CD14-positive monocyte (primary cell): ENCODE measurements at regions not wholly inside any gene's neighbourhood (a gene's known extent, or its start where the extent isn't known, plus 50 kb on each side); places are given as distances from the start of the nearest gene placed in this dataset.

Experiments used
- DNase-seq, 3 donors: peaks; one replicate each; pipeline ENCODE4 v3.0.0-alpha.2; 2011 to 2022
- H2AFZ ChIP-seq: 2 replicates; pipeline ENCODE4 v1.6.0; 2012; ENCODE audit warnings: mild to moderate bottlenecking, low read depth, low read length, inconsistent platforms; ENCODE audit not compliant: insufficient read depth, poor library complexity, severe bottlenecking
- H3K27ac ChIP-seq, 2 donors: 1 replicate in 1 of 2; 2 replicates in 1 of 2; pipeline ENCODE4 v1.5.1; 2012 to 2013; ENCODE audit warnings: low read length in 2 of 2, control low read depth in 1 of 2, inconsistent platforms in 1 of 2, low read depth in 1 of 2, mild to moderate bottlenecking in 1 of 2
- H3K27me3 ChIP-seq, 2 donors: one replicate each; pipeline versions ENCODE4 v1.6.0 to v1.6.1; 2011 to 2013; ENCODE audit warnings: low read length in 2 of 2; ENCODE audit not compliant: control insufficient read depth in 2 of 2, insufficient read depth in 2 of 2
- H3K36me3 ChIP-seq, 2 donors: replicated peaks in 1 of 2; 1 replicate in 1 of 2; 2 replicates in 1 of 2; pipeline versions ENCODE4 v1.5.1 to v1.6.1; 2012 to 2013; ENCODE audit warnings: low read length in 2 of 2, control low read depth in 1 of 2, inconsistent platforms in 1 of 2, mild to moderate bottlenecking in 1 of 2; ENCODE audit not compliant: insufficient read depth in 2 of 2, control insufficient read depth in 1 of 2
- H3K4me1 ChIP-seq, 2 donors: 1 replicate in 1 of 2; 2 replicates in 1 of 2; pipeline versions ENCODE4 v1.5.1 to v1.6.1; 2012 to 2013; ENCODE audit warnings: low read length in 2 of 2, control low read depth in 1 of 2, inconsistent platforms in 1 of 2, mild to moderate bottlenecking in 1 of 2, moderate library complexity in 1 of 2; ENCODE audit not compliant: insufficient read depth in 2 of 2, control insufficient read depth in 1 of 2
- H3K4me2 ChIP-seq: replicated peaks from 2 replicates; pipeline ENCODE3; 2012; ENCODE audit warnings: low read length, moderate library complexity, mild to moderate bottlenecking; ENCODE audit not compliant: poor library complexity, severe bottlenecking; ENCODE audit errors: extremely low read depth
- H3K4me3 ChIP-seq, 3 experiments: fragments of 200-600 bp in 1 of 3; sonication (generic) in 1 of 3; replicated peaks in 1 of 3; 1 replicate in 2 of 3; 2 replicates in 1 of 3; pipeline ENCODE4 v1.5.1; 2011 to 2013; ENCODE audit warnings: low read length in 3 of 3, mild to moderate bottlenecking in 3 of 3, control low read depth in 2 of 3, low read depth in 2 of 3, inconsistent platforms in 1 of 3, moderate library complexity in 1 of 3
- H3K79me2 ChIP-seq: 2 replicates; pipeline ENCODE4 v1.6.0; 2012; ENCODE audit warnings: mild to moderate bottlenecking, control low read depth, inconsistent platforms, low read length, moderate library complexity; ENCODE audit not compliant: insufficient read depth
- H3K9ac ChIP-seq: 2 replicates; pipeline ENCODE4 v1.6.0; 2017; ENCODE audit warnings: low read length, mild to moderate bottlenecking; ENCODE audit not compliant: insufficient read depth, poor library complexity, severe bottlenecking
- H3K9me3 ChIP-seq, 2 donors: replicated peaks in 1 of 2; 1 replicate in 1 of 2; 2 replicates in 1 of 2; pipeline versions ENCODE4 v1.5.1 to v1.6.1; 2012 to 2013; ENCODE audit warnings: low read length in 2 of 2, control low read depth in 1 of 2; ENCODE audit not compliant: control insufficient read depth in 1 of 2, insufficient read depth in 1 of 2
- H4K20me1 ChIP-seq: 2 replicates; pipeline ENCODE4 v1.6.0; 2012; ENCODE audit warnings: mild to moderate bottlenecking, low read length, control low read depth, moderate library complexity; ENCODE audit not compliant: insufficient read depth
- H3K27ac Mint-ChIP-seq, 7 donors: one replicate each; pipeline ENCODE4 v1.8.0; 2020; ENCODE audit warnings: mild to moderate bottlenecking in 7 of 7, mixed read lengths in 7 of 7, moderate library complexity in 6 of 7, inconsistent platforms in 2 of 7
- H3K27me3 Mint-ChIP-seq, 3 donors: one replicate each; pipeline ENCODE4 v1.8.0; 2021 to 2022; ENCODE audit warnings: low read depth in 3 of 3, mild to moderate bottlenecking in 3 of 3, mixed read lengths in 3 of 3, moderate library complexity in 3 of 3, inconsistent platforms in 1 of 3
- H3K36me3 Mint-ChIP-seq, 2 donors: one replicate each; pipeline ENCODE4 v1.8.0; 2020; ENCODE audit warnings: mixed read lengths in 2 of 2, inconsistent platforms in 1 of 2, mild to moderate bottlenecking in 1 of 2
- H3K4me1 Mint-ChIP-seq: one replicate; pipeline ENCODE4 v1.8.0; 2020; ENCODE audit warnings: mild to moderate bottlenecking, mixed read lengths
- H3K4me3 Mint-ChIP-seq, 2 donors: one replicate each; pipeline ENCODE4 v1.8.0; 2020; ENCODE audit warnings: mild to moderate bottlenecking in 2 of 2, mixed read lengths in 2 of 2, moderate library complexity in 1 of 2
- H3K9me3 Mint-ChIP-seq, 7 donors: one replicate each; pipeline ENCODE4 v1.8.0; 2020 to 2022; ENCODE audit warnings: mixed read lengths in 7 of 7, mild to moderate bottlenecking in 6 of 7, moderate library complexity in 6 of 7, inconsistent platforms in 2 of 7
- CTCF ChIP-seq: fragments of 200-600 bp; IDR thresholded peaks from one replicate; pipeline ENCODE4 v1.8.0; 2022; ENCODE audit warnings: antibody characterized with exemption, mild to moderate bottlenecking
- WGBS: methylation state at CpG from one replicate; pipeline ENCODE4 v1.1.5; 2013; ENCODE audit warnings: missing lambda C conversion rate; ENCODE audit not compliant: insufficient coverage; 5-methylcytosine and 5-hydroxymethylcytosine counted together
- intact Hi-C, 2 donors: fragments of 100-400 bp; cut with micrococcal nuclease; formaldehyde crosslinking; loops; one replicate each; pipeline versions ENCODE4 v1.15.0 to v1.15.1; 2023

GRCh38 chr12:68391937-68392336 lies 59.8 kb upstream of the MDM1 start:
- H3K27ac Mint-ChIP-seq, result peak overlapping the region in 1 of 7 donors; percentile 50
- intact Hi-C loops, result no loop called here
- TF ChIP-seq CTCF, result no peak

GRCh38 chr12:68392376-68392775 lies 60.2 kb upstream of the MDM1 start:
- H3K4me2 ChIP-seq, result no peak overlapping the region

More at GRCh38 chr12:68391937-68392336, 59.8 kb upstream of the MDM1 start:
- H3K4me3 ChIP-seq, result no peak overlapping the region
- H3K9ac ChIP-seq, result no peak overlapping the region
- peaks cover 7% of the 10 kb centered on the region in 2 donors for H3K9me3 ChIP-seq
- no peak overlapping the region for H3K27ac ChIP-seq
- Mint-ChIP-seq H3K9me3 (peaks cover 7 to 10% (median 10%) of the 10 kb centered on the region in 7 donors), H3K36me3 (peaks cover 4% of the 10 kb centered on the region in 2 donors), H3K4me1 (peaks cover 23% of the 10 kb centered on the region), H3K27me3 (no peaks in the 10 kb centered on the region), H3K4me3 (no peak overlapping the region)
- no peaks in the 10 kb centered on the region for H3K36me3 ChIP-seq
- no peaks in the 10 kb centered on the region for H3K79me2 ChIP-seq
- H2AFZ ChIP-seq, result no peak overlapping the region
- no peak overlapping the region for H3K4me2 ChIP-seq
- H3K4me1 ChIP-seq, result peaks cover 4 to 17% of the 10 kb centered on the region in 2 donors
- no peaks in the 10 kb centered on the region for H3K27me3 ChIP-seq
- no peaks in the 10 kb centered on the region for H4K20me1 ChIP-seq
- WGBS, result 100% methylated on average over 1 of the region's 3 CpGs
- DNase-seq, result no peak

More at GRCh38 chr12:68392376-68392775, 60.2 kb upstream of the MDM1 start:
- Mint-ChIP-seq H3K27me3 (peaks cover 0 to 1% (median 0%) of the 10 kb centered on the region in 3 donors), H3K4me1 (peaks cover 23% of the 10 kb centered on the region), H3K9me3 (peaks cover 7 to 10% (median 10%) of the 10 kb centered on the region in 7 donors), H3K36me3 (peaks cover 4% of the 10 kb centered on the region in 2 donors), H3K27ac (peak overlapping the region in 1 of 7 donors; percentile 50), H3K4me3 (no peak overlapping the region)
- no peak for DNase-seq
- H3K27ac ChIP-seq, result no peak overlapping the region
- intact Hi-C loops, result no loop called here
- peaks cover 7% of the 10 kb centered on the region in 2 donors for H3K9me3 ChIP-seq
- no peak for TF ChIP-seq CTCF
- no peak overlapping the region for H3K4me3 ChIP-seq
- no peak overlapping the region for H2AFZ ChIP-seq
- no peaks in the 10 kb centered on the region for H3K79me2 ChIP-seq
- H4K20me1 ChIP-seq, result no peaks in the 10 kb centered on the region
- H3K27me3 ChIP-seq, result no peaks in the 10 kb centered on the region
- no peaks in the 10 kb centered on the region for H3K36me3 ChIP-seq
- H3K4me1 ChIP-seq, result peaks cover 4 to 17% of the 10 kb centered on the region in 2 donors
- no peak overlapping the region for H3K9ac ChIP-seq
